CD4-positive, alpha-beta T cell treated with Interleukin-15 for 4 hours (primary cell): ENCODE measurements at regions not wholly inside any gene's neighbourhood (a gene's known extent, or its start where the extent isn't known, plus 50 kb on each side); places are given as distances from the start of the nearest gene placed in this dataset.
"Not testable (repeated sequence)": the region's sequence is repeated elsewhere in the genome, so short reads cannot be mapped to it uniquely, and the experiment has no call there.

Source experiments
- DNase-seq: peaks from one replicate; pipeline ENCODE4 v3.0.0-alpha.2; 2020; ENCODE audit warnings: low spot score

DNA sequence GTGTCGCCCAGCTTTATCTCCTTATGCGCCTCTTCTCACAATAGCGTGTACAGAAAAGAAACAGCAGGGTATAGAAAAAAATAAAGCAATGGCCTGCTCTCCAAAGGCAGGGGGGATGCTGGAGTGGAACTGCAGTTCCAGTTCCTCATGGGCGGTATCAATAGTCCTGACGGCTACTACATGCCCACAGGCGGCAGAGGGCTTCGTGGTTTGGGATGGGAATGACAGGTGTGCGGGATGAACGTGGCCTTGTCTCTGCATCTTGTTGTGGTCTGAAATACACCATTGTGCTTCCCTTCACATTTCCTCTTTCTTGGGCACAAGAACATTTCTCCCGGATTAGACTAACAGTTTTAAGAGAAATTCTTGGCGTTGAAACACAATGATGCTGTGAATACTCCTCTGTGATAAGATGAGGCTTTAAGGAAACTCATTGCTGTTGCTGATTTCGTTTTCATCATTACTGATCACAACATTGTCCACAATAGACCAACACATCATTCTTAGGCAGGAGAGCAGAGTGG is 124.1 kb upstream of the IGFBP7 start:
- no peak for DNase-seq

DNA sequence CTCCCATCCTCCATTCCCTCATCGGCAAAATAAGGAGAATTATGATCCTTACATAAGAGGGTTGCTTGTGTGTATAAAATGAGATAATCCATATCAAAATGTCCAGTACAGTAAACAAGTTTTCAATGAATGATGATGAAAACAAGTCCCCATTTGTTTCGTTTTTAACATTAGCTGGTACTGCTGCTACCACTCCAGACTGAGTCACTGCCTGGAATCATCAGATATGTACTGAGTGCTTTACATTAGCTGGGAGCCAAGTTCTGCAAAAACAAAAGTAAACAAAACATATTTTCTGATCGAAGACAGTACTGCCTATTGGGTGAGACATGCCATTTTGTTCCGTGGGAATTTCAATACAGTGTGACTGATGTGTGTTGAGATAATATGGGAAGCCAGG is 123.2 kb upstream of the IGFBP7 start:
- DNase-seq = no peak

- no peak for DNase-seq
Measured at GRCh38 chr4:57231781-57232180, 121.6 kb upstream of the IGFBP7 start.

GRCh38 chr4:57220734-57221133 is 110.5 kb upstream of the IGFBP7 start:
- no peak for DNase-seq

- no peak for DNase-seq
Measured at GRCh38 chr4:57220172-57220571, 110.0 kb upstream of the IGFBP7 start.

DNA sequence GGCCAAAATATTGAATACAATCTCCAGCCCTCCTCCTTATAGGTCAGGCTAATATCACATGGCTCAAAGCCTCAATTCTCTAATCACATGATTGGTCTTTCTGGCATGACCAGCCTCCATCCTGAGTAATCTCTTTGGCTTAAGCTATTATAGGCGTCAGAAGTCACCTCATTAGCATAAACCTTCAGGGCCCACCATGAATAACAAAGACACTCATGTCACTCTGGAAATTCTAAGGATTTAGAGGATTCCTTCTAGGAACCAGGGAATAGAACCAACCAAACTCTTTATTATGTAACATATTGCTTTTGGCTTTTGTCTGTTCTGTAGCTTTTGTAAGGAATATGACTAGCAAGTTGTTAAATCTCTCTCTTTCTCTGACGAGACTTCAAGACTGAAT is 109.2 kb upstream of the IGFBP7 start:
- DNase-seq = no peak

GRCh38 chr4:57214654-57215411 is 104.6 kb upstream of the IGFBP7 start:
- no peak for DNase-seq

DNA sequence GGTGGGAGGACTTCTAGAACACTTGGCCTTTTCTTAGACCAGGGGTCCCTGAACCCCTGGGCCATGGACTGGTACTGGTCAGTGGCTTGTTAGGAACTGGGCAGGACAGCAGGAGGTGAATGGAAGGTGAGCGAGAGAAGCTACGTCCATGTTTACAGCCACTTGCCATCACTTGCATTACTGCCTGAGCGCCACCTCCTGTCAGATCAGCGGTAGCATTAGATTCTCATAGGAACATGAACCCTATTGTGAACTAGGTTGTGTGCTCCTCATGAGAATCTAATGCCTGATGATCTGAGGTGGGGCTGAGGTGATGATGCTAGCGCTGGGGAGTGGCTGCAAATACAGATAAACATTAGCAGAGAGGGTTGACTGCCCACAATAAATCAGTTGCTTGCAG is 100.9 kb upstream of the IGFBP7 start:
- DNase-seq = no peak

DNA sequence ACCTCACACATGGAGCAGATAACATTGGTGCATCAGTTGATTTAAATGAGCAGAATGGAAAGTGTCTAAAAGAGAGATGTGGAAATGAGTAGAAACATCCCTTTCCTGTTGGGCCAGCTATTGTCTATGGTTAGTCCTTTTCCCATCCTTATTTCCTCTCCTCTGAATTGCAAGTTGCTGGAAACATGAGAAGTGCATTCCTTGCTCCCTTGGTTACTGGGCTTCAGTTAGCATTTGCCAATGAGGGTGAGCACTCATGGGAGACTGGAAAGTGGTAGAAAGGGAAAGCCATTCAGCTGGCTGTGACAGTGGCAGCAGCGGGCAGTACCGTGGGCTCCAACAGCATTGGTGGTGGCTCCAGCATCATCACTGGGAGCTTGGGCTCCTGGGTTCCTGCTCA is 96.0 kb upstream of the IGFBP7 start:
- DNase-seq = no peak

DNA sequence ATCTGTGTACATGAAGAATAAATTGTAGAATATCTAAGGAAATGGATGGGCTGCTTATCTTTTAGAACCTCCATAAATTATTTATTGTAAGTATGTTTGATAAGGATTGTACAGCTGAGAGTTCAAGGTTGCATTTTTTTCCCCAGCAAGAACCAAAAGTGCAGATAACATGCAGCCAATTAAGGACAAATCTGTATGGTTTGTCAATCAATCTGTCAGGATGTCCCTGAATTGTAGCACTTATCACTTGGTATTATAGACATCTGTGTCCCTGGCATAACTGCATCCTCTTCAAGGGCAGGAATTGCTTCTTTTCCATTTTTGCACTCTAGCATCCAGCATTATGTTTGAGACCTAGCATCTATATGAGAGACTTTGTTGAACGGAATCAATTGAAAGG is 95.4 kb upstream of the IGFBP7 start:
- no peak for DNase-seq

GRCh38 chr4:57200799-57201327 is 90.7 kb upstream of the IGFBP7 start:
- no peak for DNase-seq

GRCh38 chr4:57199267-57199666 is 89.1 kb upstream of the IGFBP7 start:
- DNase-seq = no peak

DNA sequence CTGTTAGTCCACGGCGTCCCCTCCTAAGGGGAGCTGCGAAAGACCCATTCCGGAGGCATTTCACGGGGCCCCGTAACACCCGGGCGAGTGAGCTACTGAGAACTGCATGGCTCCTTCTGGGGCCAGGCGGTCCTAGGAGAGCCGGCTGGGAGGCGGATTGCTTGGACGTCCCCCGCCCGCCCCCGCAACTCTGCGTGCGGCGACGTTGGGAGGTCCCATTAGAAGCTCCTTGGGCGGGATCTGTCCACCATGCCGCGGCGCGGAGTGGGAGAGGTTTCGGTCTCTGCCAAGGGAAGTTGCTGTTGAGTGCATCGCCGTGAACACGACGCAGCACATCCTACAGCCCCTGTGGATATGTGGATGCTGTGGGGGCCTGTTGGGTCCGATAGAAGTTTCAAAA is 85.4 kb upstream of the IGFBP7 start:
- no peak for DNase-seq

DNA sequence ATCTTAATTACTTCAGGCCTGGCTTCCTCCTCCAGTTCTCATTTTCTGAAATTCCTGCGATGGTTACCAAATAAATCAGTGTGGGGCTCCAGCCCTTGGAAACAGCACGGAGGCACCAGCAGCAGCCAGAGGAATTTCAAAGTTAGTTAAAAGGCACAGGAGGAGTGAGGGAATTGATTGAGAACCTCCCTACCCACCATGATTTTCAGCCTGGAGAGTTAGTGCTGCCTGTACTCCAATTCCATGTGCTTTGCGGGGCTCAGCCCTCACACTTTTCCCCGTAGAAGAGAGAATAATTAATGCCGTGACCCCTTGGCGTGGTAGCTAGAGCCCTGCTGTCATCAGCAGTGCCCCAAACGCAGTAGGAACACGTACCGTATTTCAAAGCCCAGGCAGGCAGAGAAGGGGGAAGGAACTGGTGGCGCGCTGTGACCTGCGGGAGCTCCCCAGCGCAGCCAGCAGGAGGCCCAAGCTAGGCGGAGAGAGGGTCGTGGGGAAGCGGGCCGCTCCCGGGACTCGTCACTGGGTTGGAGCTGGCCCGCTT is 84.0 kb upstream of the IGFBP7 start:
- no peak for DNase-seq

DNA sequence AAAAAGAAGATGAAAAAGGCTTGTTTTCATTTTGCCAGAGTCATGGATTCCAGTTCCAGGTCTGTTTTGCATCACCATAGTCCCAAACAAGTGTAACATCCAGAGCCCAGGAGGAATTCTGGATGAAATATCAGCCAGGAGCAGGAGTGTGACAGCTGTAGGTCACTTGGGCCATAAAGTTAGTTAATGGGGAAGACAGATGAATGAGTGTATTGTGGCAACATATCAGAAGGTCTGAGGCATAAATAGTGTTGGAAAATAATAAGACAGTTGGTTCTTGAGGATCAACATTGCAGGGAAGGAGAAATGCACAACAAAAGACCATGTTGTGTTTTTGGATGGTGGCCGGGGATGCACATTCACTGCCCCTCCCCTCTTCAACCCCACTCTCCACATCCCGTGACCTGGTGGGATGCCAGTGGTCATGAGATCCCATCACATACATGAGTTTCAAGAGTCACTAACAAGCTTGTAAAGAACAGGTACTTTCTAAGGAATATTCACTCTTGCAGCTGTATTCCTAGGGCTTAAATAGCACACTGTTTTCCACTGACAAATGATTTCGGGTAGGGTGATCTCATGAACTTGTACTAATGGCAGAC is 83.1 kb upstream of the IGFBP7 start:
- DNase-seq = no peak

GRCh38 chr4:57191523-57192034 is 81.4 kb upstream of the IGFBP7 start:
- DNase-seq = no peak

- DNase-seq = peak; percentile 7
Measured at GRCh38 chr4:57190601-57191481, 80.7 kb upstream of the IGFBP7 start.

GRCh38 chr4:57187246-57187645 is 77.1 kb upstream of the IGFBP7 start:
- no peak for DNase-seq

DNA sequence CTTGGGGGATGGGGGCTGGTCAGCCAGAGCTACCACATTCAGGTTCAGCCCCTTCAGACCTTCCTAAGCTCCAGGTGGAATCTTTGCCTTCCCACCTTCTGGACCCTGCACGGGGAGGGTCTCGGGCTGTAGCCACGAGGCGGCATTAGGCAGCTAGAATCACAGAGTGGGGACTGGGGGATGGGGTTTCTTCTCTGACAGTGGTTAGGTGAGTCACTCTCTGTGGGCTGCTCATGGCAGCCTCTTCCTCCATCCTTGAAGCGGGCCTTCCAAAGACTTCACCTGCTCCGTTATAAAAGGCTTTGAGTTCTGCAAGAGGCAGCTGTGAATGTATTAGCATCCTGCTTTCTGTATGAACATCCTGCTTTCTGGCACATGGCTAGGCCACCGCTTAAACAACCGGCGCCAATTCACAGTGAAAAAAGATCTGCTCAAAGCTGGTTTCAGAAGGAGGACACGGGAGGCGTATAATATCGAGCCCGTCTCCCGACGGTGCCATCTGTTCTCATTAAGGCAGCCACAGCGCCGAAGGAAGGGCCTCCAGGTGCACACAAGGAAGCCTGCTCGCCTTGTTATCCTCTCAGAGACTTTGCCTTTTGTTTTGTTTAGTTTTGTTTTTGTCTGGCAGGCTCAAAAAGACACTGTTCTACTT is 74.3 kb upstream of the IGFBP7 start:
- DNase-seq = no peak

- no peak for DNase-seq
Measured at GRCh38 chr4:57182132-57182874, 72.1 kb upstream of the IGFBP7 start.

DNA sequence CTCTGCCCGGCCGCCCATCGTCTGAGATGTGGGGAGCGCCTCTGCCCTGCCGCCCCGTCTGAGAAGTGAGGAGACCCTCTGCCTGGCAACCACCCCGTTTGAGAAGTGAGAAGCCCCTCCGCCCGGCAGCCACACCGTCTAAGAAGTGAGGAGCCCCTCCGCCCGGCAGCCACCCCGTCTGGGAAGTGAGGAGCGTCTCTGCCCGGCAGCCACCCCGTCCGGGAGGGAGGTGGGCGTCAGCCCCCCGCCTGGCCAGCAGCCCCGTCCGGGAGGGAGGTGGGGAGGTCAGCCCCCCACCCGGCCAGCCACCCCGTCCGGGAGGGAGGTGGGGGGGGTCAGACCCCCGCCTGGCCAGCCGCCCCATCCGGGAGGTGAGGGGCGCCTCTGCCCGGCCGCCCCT is 63.0 kb upstream of the IGFBP7 start:
- DNase-seq = not testable (repeated sequence)
